OCI-LY1 (cell line): ENCODE measurements at regions not wholly inside any gene's neighbourhood (a gene's known extent, or its start where the extent isn't known, plus 50 kb on each side); places are given as distances from the start of the nearest gene placed in this dataset.

Source experiments
- EZH2 ChIP-seq: fragments of 200-600 bp; sonication (generic), shearing (Covaris generic); IDR thresholded peaks from 2 replicates; pipeline ENCODE4 v1.8.0; 2017; ENCODE audit warnings: borderline replicate concordance, mixed run types, mild to moderate bottlenecking, antibody characterized with exemption, low read length, moderate library complexity, mixed read lengths
- TF ChIP-seq, protein P1 (sequence below): fragments of 200-600 bp; sonication (generic), shearing (Covaris generic); IDR thresholded peaks from 2 replicates; pipeline ENCODE4 v1.5.1; 2017; ENCODE audit warnings: mild to moderate bottlenecking, antibody characterized with exemption, low read length, moderate library complexity, mixed read lengths

DNA sequence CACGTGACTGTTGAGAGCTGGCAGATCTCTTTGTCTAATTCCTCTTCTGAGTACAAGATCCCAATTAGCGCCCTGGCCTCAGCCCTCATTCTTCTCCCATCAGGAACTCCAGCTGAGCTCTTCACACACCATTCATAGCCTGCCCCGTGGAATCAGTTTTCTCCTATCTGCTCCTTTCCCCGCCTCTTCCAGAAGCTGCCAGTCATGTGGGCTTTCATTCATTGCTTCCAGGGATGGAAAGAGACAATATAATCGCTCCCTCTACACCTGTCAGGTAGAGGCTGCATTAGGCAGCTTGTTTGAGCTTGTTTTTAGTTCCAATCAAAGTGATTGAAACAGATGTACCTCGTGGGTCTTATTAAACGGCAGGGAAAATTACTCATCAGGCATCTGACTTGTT lies 515.8 kb downstream of the TYW1 start:
- TF ChIP-seq, protein P1, sequence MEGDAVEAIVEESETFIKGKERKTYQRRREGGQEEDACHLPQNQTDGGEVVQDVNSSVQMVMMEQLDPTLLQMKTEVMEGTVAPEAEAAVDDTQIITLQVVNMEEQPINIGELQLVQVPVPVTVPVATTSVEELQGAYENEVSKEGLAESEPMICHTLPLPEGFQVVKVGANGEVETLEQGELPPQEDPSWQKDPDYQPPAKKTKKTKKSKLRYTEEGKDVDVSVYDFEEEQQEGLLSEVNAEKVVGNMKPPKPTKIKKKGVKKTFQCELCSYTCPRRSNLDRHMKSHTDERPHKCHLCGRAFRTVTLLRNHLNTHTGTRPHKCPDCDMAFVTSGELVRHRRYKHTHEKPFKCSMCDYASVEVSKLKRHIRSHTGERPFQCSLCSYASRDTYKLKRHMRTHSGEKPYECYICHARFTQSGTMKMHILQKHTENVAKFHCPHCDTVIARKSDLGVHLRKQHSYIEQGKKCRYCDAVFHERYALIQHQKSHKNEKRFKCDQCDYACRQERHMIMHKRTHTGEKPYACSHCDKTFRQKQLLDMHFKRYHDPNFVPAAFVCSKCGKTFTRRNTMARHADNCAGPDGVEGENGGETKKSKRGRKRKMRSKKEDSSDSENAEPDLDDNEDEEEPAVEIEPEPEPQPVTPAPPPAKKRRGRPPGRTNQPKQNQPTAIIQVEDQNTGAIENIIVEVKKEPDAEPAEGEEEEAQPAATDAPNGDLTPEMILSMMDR, result no peak
- TF ChIP-seq EZH2, result no peak
